Upper lobe of left lung (tissue), 6 donors: ENCODE measurements at regions not wholly inside any gene's neighbourhood (a gene's known extent, or its start where the extent isn't known, plus 50 kb on each side); places are given as distances from the start of the nearest gene placed in this dataset.
"Not testable (repeated sequence)": the region's sequence is repeated elsewhere in the genome, so short reads cannot be mapped to it uniquely, and the experiment has no call there.

Experiments
- ATAC-seq, 2 donors: fragments of 200-7000 bp; cut with Tn5 transposase; one replicate each; pipeline ENCODE4 v1.9.1; 2022; ENCODE audit warnings: mild to moderate bottlenecking in 2 of 2, moderate library complexity in 2 of 2; ENCODE audit not compliant: low FRiP score in 2 of 2
- DNase-seq, 2 donors: peaks; one replicate each; pipeline ENCODE4 v3.0.0-alpha.2; 2019 to 2020
- H3K27ac ChIP-seq, 4 donors: fragments of 200-600 bp; sonication (generic); one replicate each; pipeline ENCODE4 v1.5.1; 2016 to 2019
- H3K27me3 ChIP-seq, 4 donors: fragments of 200-600 bp; sonication (generic); one replicate each; pipeline ENCODE4 v1.5.1; 2017 to 2019
- H3K36me3 ChIP-seq, 4 donors: fragments of 200-600 bp; sonication (generic); one replicate each; pipeline ENCODE4 v1.5.1; 2016 to 2019
- H3K4me1 ChIP-seq, 4 donors: fragments of 200-600 bp; sonication (generic); one replicate each; pipeline ENCODE4 v1.5.1; 2018 to 2019
- H3K4me3 ChIP-seq, 4 donors: fragments of 200-600 bp; sonication (generic); one replicate each; pipeline ENCODE4 v1.5.1; 2017 to 2019; ENCODE audit warnings: mild to moderate bottlenecking in 2 of 4, moderate library complexity in 1 of 4
- H3K9me3 ChIP-seq, 4 donors: fragments of 200-600 bp; sonication (generic); one replicate each; pipeline ENCODE4 v1.5.1; 2018 to 2019
- CTCF ChIP-seq, 6 experiments: fragments of 450-650 bp in 4 of 6; fragments of 200-600 bp in 2 of 6; sonication (generic) in 2 of 6; IDR thresholded peaks; one replicate each; pipeline ENCODE4 v1.5.1; 2016 to 2019; ENCODE audit warnings: antibody characterized with exemption in 6 of 6
- EP300 ChIP-seq, 4 donors: sonication (generic); formaldehyde crosslinking; IDR thresholded peaks; one replicate each; pipeline ENCODE4 v1.5.1; 2017; ENCODE audit warnings: antibody characterized with exemption in 4 of 4, control low read depth in 2 of 4
- POLR2A ChIP-seq, 4 donors: fragments of 450-650 bp; IDR thresholded peaks; one replicate each; pipeline ENCODE4 v1.5.1; 2016 to 2017; ENCODE audit warnings: antibody characterized with exemption in 4 of 4, mild to moderate bottlenecking in 2 of 4
- POLR2AphosphoS5 ChIP-seq, 2 donors: sonication (generic); formaldehyde crosslinking; IDR thresholded peaks; one replicate each; pipeline ENCODE4 v1.5.1; 2017; ENCODE audit warnings: antibody characterized with exemption in 2 of 2
- WGBS, 2 donors: methylation state at CpG; one replicate each; pipeline ENCODE4 v1.1.5; 2017 to 2018; 5-methylcytosine and 5-hydroxymethylcytosine counted together
- small RNA-seq, 4 donors: library from RNA; depleted of rRNA; stranded (forward); fragments of <200 nt; gene quantifications; one replicate each; pipeline ENCODE3, GENCODE V24; 2016
- donor health status: DM: no; HTN: no; CAD: no; lungs with moderate emphysema.
- donor health status: DM: no; HTN: yes; CAD: no; lungs with severe emphysema.

GRCh38 chr5:107735558-107735957 is 64.8 kb upstream of the EFNA5 start:
- H3K27ac ChIP-seq, result no peak overlapping the region
- H3K9me3 ChIP-seq, result no peaks in the 10 kb centered on the region
- DNase-seq (no peak), ATAC-seq (no peak)
- WGBS, 2 donors, result 77 to 88% methylated on average over 4 of the region's 4 CpGs
- no peaks in the 10 kb centered on the region for H3K36me3 ChIP-seq
- TF ChIP-seq POLR2A (IDR thresholded peaks at IDR 0.05), result no peak
- no peaks in the 10 kb centered on the region for H3K27me3 ChIP-seq
- H3K4me3 ChIP-seq, result no peak overlapping the region
- no peaks in the 10 kb centered on the region for H3K4me1 ChIP-seq

- DNase-seq (no peak), ATAC-seq (no peak)
- H3K36me3 ChIP-seq, result no peaks in the 10 kb centered on the region
- H3K9me3 ChIP-seq, result no peaks in the 10 kb centered on the region
- 84 to 91% methylated on average over 5 of the region's 5 CpGs for WGBS, 2 donors
- no peaks in the 10 kb centered on the region for H3K27me3 ChIP-seq
- H3K4me3 ChIP-seq, result no peak overlapping the region
- H3K27ac ChIP-seq, result no peak overlapping the region
- no peaks in the 10 kb centered on the region for H3K4me1 ChIP-seq
- TF ChIP-seq POLR2AphosphoS5 (IDR thresholded peaks at IDR 0.05) (no peak), CTCF (IDR thresholded peaks at IDR 0.05) (no peak), POLR2A (IDR thresholded peaks at IDR 0.05) (no peak), EP300 (IDR thresholded peaks at IDR 0.05) (no peak)
Observed at GRCh38 chr5:107726896-107727295, 56.2 kb upstream of the EFNA5 start.

- H3K27ac ChIP-seq, result no peak overlapping the region
- H3K4me1 ChIP-seq, result no peaks in the 10 kb centered on the region
- no peaks in the 10 kb centered on the region for H3K27me3 ChIP-seq
- H3K4me3 ChIP-seq, result no peak overlapping the region
- H3K9me3 ChIP-seq, result peaks cover 0 to 5% (median 2%) of the 10 kb centered on the region in 4 donors
- TF ChIP-seq POLR2AphosphoS5 (IDR thresholded peaks at IDR 0.05) (no peak), CTCF (IDR thresholded peaks at IDR 0.05) (no peak), POLR2A (IDR thresholded peaks at IDR 0.05) (no peak), EP300 (IDR thresholded peaks at IDR 0.05) (no peak)
- no peak for ATAC-seq
- no peaks in the 10 kb centered on the region for H3K36me3 ChIP-seq
- DNase-seq, result peak in 1 of 2 donors; percentile 65
- WGBS, 2 donors, result 87 to 93% methylated on average over 26 of the region's 26 CpGs
Observed at GRCh38 chr5:107724642-107725041, 53.9 kb upstream of the EFNA5 start.

GRCh38 chr5:107721241-107721640 is 50.5 kb upstream of the EFNA5 start:
- H3K27me3 ChIP-seq, DNase-seq, ATAC-seq, H3K4me1 ChIP-seq, H3K27ac ChIP-seq, H3K36me3 ChIP-seq, H3K9me3 ChIP-seq, H3K4me3 ChIP-seq: not testable (repeated sequence)

Small RNA genes lying in the stretch of these regions (small RNA-seq; reads per million reads assigned to genes)
- 0 reads per million in 4 donors for gene RN7SL782P
